ENCODE measurements at regions not wholly inside any gene's neighbourhood (a gene's known extent, or its start where the extent isn't known, plus 50 kb on each side); places are given as distances from the start of the nearest gene placed in this dataset.

DNA sequence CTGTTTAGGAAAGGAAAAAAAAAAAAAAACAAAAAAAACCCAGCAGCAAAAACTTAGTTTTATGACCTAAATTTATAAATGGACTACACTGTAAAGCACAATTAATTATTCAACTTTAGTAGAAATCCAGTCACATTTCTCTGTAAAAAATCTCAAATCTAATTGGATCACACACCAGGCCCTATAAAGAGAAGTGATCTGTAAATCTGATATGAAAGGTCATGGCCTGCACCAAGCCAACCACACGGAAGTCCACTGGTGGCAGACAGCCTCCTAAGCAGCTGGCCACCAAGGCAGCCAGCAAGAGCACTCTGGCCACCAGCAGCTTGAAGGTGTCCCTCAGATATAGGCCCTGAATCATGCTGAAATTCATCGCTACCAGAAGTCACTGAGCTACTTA, 131.6 kb downstream of the HFE start:
- DNase-seq (ENCODE audit: low read depth in 1 of 2, low spot score in 1 of 2): no peak
- 53% methylated on average over 2 of the region's 2 CpGs for WGBS (ENCODE audit: missing lambda C conversion rate)
- H3K4me3 ChIP-seq: no peak overlapping the region
- ChIA-PET CTCF (no interaction called here), POLR2A (interaction anchor here (0.6 kb wide), 1 partner anchor 945 kb away, joined by 3 read pairs; no protein-coding TSS in a partner anchor)
- no peak for FAIRE-seq
- TF ChIP-seq SREBF2 (IDR thresholded peaks at IDR 0.05): no peak
- no peak for TF ChIP-seq FOSB (CRISPR knock-in tag; IDR thresholded peaks at IDR 0.05)
- TF ChIP-seq FOXS1 (CRISPR knock-in tag; IDR thresholded peaks at IDR 0.05): no peak
- TF ChIP-seq RARB (CRISPR knock-in tag; IDR thresholded peaks at IDR 0.05): no peak
- no peak for TF ChIP-seq CEBPB (IDR thresholded peaks at IDR 0.05)
- TF ChIP-seq, protein P1, sequence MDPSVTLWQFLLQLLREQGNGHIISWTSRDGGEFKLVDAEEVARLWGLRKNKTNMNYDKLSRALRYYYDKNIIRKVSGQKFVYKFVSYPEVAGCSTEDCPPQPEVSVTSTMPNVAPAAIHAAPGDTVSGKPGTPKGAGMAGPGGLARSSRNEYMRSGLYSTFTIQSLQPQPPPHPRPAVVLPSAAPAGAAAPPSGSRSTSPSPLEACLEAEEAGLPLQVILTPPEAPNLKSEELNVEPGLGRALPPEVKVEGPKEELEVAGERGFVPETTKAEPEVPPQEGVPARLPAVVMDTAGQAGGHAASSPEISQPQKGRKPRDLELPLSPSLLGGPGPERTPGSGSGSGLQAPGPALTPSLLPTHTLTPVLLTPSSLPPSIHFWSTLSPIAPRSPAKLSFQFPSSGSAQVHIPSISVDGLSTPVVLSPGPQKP (IDR thresholded peaks at IDR 0.05; ENCODE audit: low read depth, low read length): no peak
- TF ChIP-seq, protein P2, sequence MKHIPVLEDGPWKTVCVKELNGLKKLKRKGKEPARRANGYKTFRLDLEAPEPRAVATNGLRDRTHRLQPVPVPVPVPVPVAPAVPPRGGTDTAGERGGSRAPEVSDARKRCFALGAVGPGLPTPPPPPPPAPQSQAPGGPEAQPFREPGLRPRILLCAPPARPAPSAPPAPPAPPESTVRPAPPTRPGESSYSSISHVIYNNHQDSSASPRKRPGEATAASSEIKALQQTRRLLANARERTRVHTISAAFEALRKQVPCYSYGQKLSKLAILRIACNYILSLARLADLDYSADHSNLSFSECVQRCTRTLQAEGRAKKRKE (CRISPR knock-in tag; IDR thresholded peaks at IDR 0.05; ENCODE audit: low read depth): no peak
- TF ChIP-seq KDM5A (IDR thresholded peaks at IDR 0.05): no peak
- no peak for TF ChIP-seq HDAC2 (IDR thresholded peaks at IDR 0.05)
- TF ChIP-seq, protein P3, sequence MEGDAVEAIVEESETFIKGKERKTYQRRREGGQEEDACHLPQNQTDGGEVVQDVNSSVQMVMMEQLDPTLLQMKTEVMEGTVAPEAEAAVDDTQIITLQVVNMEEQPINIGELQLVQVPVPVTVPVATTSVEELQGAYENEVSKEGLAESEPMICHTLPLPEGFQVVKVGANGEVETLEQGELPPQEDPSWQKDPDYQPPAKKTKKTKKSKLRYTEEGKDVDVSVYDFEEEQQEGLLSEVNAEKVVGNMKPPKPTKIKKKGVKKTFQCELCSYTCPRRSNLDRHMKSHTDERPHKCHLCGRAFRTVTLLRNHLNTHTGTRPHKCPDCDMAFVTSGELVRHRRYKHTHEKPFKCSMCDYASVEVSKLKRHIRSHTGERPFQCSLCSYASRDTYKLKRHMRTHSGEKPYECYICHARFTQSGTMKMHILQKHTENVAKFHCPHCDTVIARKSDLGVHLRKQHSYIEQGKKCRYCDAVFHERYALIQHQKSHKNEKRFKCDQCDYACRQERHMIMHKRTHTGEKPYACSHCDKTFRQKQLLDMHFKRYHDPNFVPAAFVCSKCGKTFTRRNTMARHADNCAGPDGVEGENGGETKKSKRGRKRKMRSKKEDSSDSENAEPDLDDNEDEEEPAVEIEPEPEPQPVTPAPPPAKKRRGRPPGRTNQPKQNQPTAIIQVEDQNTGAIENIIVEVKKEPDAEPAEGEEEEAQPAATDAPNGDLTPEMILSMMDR (IDR thresholded peaks at IDR 0.05): no peak
- no peak for TF ChIP-seq ESRRA (IDR thresholded peaks at IDR 0.05; ENCODE audit: borderline replicate concordance, low read length)
- no peak for TF ChIP-seq JUN (IDR thresholded peaks at IDR 0.05)
- no peak overlapping the region for H3K27ac ChIP-seq
- H3K9me3 ChIP-seq: no peaks in the 10 kb centered on the region
- peaks cover 8% of the 10 kb centered on the region; the same call in 2 of the 3 replicates for H3K4me1 ChIP-seq
- no peak overlapping the region for H3K4me2 ChIP-seq
- no peak for ATAC-seq

DNA sequence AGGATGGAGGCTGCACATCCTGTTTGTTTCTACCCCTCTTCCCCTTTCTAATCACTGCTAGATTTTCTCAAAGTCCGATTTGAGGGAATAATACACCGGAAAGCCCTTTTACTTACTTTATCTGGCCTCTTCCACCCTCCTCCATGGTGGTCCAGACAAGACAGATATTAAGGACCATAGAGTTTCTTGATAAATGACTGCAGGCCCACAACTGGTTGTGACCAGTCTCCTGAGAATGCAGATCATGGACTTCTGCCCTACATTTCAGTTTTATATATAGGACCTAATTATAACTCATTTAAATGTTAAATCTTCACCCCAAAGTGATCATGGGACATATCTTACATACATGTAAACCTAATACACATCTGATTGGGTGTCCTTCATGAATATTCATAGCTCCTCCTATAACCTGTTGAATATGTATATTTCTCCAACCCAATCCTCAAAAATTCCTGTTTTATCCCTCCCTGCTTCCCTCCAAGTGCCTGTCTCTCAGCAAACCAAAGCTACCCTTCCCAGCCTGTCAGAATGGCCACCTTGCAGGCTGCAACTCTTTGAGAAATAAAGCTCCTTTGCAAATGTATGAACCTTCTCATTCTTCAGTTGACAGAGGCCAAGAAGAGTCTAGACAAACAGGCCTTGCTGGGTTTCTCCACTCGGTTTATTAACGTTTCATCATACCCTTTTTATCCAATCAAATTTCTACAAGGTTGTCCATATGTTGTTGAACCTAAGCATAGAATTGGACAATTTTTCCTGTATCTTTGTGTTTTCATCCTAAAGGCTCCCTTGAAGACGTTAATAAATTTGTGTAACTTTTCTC, 133.1 kb downstream of the HFE start:
- TF ChIP-seq, protein P4, sequence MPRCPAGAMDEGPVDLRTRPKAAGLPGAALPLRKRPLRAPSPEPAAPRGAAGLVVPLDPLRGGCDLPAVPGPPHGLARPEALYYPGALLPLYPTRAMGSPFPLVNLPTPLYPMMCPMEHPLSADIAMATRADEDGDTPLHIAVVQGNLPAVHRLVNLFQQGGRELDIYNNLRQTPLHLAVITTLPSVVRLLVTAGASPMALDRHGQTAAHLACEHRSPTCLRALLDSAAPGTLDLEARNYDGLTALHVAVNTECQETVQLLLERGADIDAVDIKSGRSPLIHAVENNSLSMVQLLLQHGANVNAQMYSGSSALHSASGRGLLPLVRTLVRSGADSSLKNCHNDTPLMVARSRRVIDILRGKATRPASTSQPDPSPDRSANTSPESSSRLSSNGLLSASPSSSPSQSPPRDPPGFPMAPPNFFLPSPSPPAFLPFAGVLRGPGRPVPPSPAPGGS (IDR thresholded peaks at IDR 0.05): no peak
- no peak for TF ChIP-seq ZNF302 (CRISPR knock-in tag; IDR thresholded peaks at IDR 0.05)
- TF ChIP-seq ZC3H11A (IDR thresholded peaks at IDR 0.05): no peak
- no peak for TF ChIP-seq NPAS2 (CRISPR knock-in tag; IDR thresholded peaks at IDR 0.05; ENCODE audit: borderline replicate concordance)
- no peak for TF ChIP-seq EP300 (IDR thresholded peaks at IDR 0.05)
- TF ChIP-seq JUN (IDR thresholded peaks at IDR 0.05): no peak
- no peak for TF ChIP-seq CHD4 (IDR thresholded peaks at IDR 0.05; ENCODE audit: borderline replicate concordance)
- TF ChIP-seq, protein P5, sequence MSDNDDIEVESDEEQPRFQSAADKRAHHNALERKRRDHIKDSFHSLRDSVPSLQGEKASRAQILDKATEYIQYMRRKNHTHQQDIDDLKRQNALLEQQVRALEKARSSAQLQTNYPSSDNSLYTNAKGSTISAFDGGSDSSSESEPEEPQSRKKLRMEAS (IDR thresholded peaks at IDR 0.05): no peak
- no peak for TF ChIP-seq NFE2L2 (conservative IDR thresholded peaks at IDR 0.05; ENCODE audit: low read length)
- no peak for TF ChIP-seq FOXS1 (CRISPR knock-in tag; IDR thresholded peaks at IDR 0.05)
- no peak for TF ChIP-seq FOSL2 (IDR thresholded peaks at IDR 0.05)
- TF ChIP-seq FOSL2 (CRISPR knock-in tag; IDR thresholded peaks at IDR 0.05): no peak
- no peak for TF ChIP-seq HDAC2 (IDR thresholded peaks at IDR 0.05)
- TF ChIP-seq, protein P6, sequence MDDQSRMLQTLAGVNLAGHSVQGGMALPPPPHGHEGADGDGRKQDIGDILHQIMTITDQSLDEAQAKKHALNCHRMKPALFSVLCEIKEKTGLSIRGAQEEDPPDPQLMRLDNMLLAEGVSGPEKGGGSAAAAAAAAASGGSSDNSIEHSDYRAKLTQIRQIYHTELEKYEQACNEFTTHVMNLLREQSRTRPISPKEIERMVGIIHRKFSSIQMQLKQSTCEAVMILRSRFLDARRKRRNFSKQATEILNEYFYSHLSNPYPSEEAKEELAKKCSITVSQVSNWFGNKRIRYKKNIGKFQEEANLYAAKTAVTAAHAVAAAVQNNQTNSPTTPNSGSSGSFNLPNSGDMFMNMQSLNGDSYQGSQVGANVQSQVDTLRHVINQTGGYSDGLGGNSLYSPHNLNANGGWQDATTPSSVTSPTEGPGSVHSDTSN (IDR thresholded peaks at IDR 0.05): no peak
- TF ChIP-seq TP53 (CRISPR knock-in tag; IDR thresholded peaks at IDR 0.05): no peak
- no peak for TF ChIP-seq GATA3 (IDR thresholded peaks at IDR 0.05; ENCODE audit: borderline replicate concordance)
- no peak for TF ChIP-seq RCOR1 (IDR thresholded peaks at IDR 0.05; ENCODE audit: low read depth, low read length)
- TF ChIP-seq POLR2A (IDR thresholded peaks at IDR 0.05; ENCODE audit: low read length): no peak
- no peak for TF ChIP-seq SREBF2 (IDR thresholded peaks at IDR 0.05)
- Histone ChIP-seq H3K9me3 (no peaks in the 10 kb centered on the region; the same call in 2 of the 3 replicates), H3K4me1 (peaks cover 8% of the 10 kb centered on the region; the same call in 2 of the 3 replicates), H3K4me2 (no peak overlapping the region), H3K27ac (no peak overlapping the region), H3K4me3 (no peak overlapping the region)
- CTCF ChIA-PET: interaction anchor here (1.0 kb wide), 1 partner anchor 375 kb away, joined by 4 read pairs; no protein-coding TSS in a partner anchor
- FAIRE-seq: no peak
- POLR2A ChIA-PET: no interaction called here
- ATAC-seq: no peak
- no peak for DNase-seq (ENCODE audit: low read depth in 1 of 2, low spot score in 1 of 2)
- WGBS (ENCODE audit: missing lambda C conversion rate): 80% methylated on average over 5 of the region's 5 CpGs

All from A549 (cell line).